Loucy (cell line): ENCODE measurements at regions not wholly inside any gene's neighbourhood (a gene's known extent, or its start where the extent isn't known, plus 50 kb on each side); places are given as distances from the start of the nearest gene placed in this dataset.

ENCODE experiments used
- H2AFZ ChIP-seq: fragments of 200-600 bp; sonication (generic); 2 replicates; pipeline ENCODE4 v1.6.0; 2016; ENCODE audit warnings: antibody characterized with exemption, mild to moderate bottlenecking, low read length, moderate library complexity
- H3F3A ChIP-seq: fragments of 200-600 bp; 2 replicates; pipeline ENCODE4 v1.6.0; 2016; ENCODE audit warnings: antibody characterized with exemption, low read depth, mild to moderate bottlenecking
- H3K27me3 ChIP-seq: fragments of 200-600 bp; sonication (generic); 2 replicates; pipeline ENCODE4 v1.6.1; 2014; ENCODE audit warnings: low read length, mild to moderate bottlenecking; ENCODE audit not compliant: insufficient read depth, poor library complexity, severe bottlenecking
- H3K36me3 ChIP-seq: fragments of 200-600 bp; sonication (generic); 2 replicates; pipeline ENCODE4 v1.6.1; 2016; ENCODE audit warnings: low read length; ENCODE audit not compliant: insufficient read depth
- H3K4me1 ChIP-seq: fragments of 200-600 bp; sonication (generic); 2 replicates; pipeline ENCODE4 v1.5.1; 2014; ENCODE audit warnings: low read length, mild to moderate bottlenecking; ENCODE audit not compliant: insufficient read depth, poor library complexity, severe bottlenecking
- H3K4me2 ChIP-seq: fragments of 200-600 bp; sonication (generic); 2 replicates; pipeline ENCODE4 v1.6.0; 2014; ENCODE audit warnings: antibody characterized with exemption, low read length, low read depth, mild to moderate bottlenecking; ENCODE audit not compliant: poor library complexity, severe bottlenecking
- H3K4me3 ChIP-seq: fragments of 200-600 bp; sonication (generic); 2 replicates; pipeline ENCODE4 v1.5.1; 2014; ENCODE audit warnings: low read length, mild to moderate bottlenecking, mixed read lengths; ENCODE audit not compliant: poor library complexity, severe bottlenecking
- H3K79me2 ChIP-seq: fragments of 200-600 bp; sonication (generic); 2 replicates; pipeline ENCODE4 v1.6.1; 2014; ENCODE audit warnings: low read length; ENCODE audit not compliant: insufficient read depth
- H3K9ac ChIP-seq: fragments of 200-600 bp; sonication (generic); 2 replicates; pipeline ENCODE4 v1.6.0; 2014; ENCODE audit warnings: mild to moderate bottlenecking, low read depth, low read length, moderate library complexity; ENCODE audit not compliant: poor library complexity, severe bottlenecking
- H3K9me2 ChIP-seq: fragments of 200-600 bp; sonication (generic); replicated peaks from 2 replicates; pipeline ENCODE4 v1.6.1; 2016; ENCODE audit warnings: low read depth, low read length, mixed read lengths
- H3K9me3 ChIP-seq: fragments of 200-600 bp; sonication (generic); 2 replicates; pipeline ENCODE4 v1.6.1; 2014; ENCODE audit warnings: mild to moderate bottlenecking, antibody characterized with exemption, low read length, low read depth; ENCODE audit not compliant: insufficient read depth
- H4K20me1 ChIP-seq: fragments of 200-600 bp; sonication (generic); 2 replicates; pipeline ENCODE4 v1.6.0; 2014; ENCODE audit warnings: antibody characterized with exemption, low read length, mild to moderate bottlenecking; ENCODE audit not compliant: insufficient read depth, poor library complexity, severe bottlenecking
- EZH2phosphoT487 ChIP-seq: fragments of 200-600 bp; IDR thresholded peaks from 2 replicates; pipeline ENCODE4 v1.6.1; 2018; ENCODE audit warnings: antibody characterized with exemption, mild to moderate bottlenecking, moderate library complexity, borderline replicate concordance
- TF ChIP-seq, protein P1 (sequence below): fragments of 200-600 bp; sonication (generic); conservative IDR thresholded peaks from 2 replicates; pipeline ENCODE4 v1.5.1; 2014; ENCODE audit warnings: mild to moderate bottlenecking, antibody characterized with exemption, low read length

GRCh38 chr14:53306911-53307310 is 153.8 kb upstream of the DDHD1 start:
- H3K4me3 ChIP-seq: no peak overlapping the region
- no peak overlapping the region for H3K9ac ChIP-seq
- H3F3A ChIP-seq: no peaks in the 10 kb centered on the region
- no peaks in the 10 kb centered on the region for H4K20me1 ChIP-seq
- H3K4me2 ChIP-seq: no peak overlapping the region
- H3K9me2 ChIP-seq: no peaks in the 10 kb centered on the region
- H3K27me3 ChIP-seq: no peaks in the 10 kb centered on the region
- no peaks in the 10 kb centered on the region for H3K36me3 ChIP-seq
- H3K4me1 ChIP-seq: no peaks in the 10 kb centered on the region
- H3K79me2 ChIP-seq: no peaks in the 10 kb centered on the region
- no peaks in the 10 kb centered on the region; the same call in 1 of the 2 replicates for H3K9me3 ChIP-seq
- H2AFZ ChIP-seq: no peak overlapping the region
- TF ChIP-seq, protein P1, sequence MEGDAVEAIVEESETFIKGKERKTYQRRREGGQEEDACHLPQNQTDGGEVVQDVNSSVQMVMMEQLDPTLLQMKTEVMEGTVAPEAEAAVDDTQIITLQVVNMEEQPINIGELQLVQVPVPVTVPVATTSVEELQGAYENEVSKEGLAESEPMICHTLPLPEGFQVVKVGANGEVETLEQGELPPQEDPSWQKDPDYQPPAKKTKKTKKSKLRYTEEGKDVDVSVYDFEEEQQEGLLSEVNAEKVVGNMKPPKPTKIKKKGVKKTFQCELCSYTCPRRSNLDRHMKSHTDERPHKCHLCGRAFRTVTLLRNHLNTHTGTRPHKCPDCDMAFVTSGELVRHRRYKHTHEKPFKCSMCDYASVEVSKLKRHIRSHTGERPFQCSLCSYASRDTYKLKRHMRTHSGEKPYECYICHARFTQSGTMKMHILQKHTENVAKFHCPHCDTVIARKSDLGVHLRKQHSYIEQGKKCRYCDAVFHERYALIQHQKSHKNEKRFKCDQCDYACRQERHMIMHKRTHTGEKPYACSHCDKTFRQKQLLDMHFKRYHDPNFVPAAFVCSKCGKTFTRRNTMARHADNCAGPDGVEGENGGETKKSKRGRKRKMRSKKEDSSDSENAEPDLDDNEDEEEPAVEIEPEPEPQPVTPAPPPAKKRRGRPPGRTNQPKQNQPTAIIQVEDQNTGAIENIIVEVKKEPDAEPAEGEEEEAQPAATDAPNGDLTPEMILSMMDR: no peak
- no peak for TF ChIP-seq EZH2phosphoT487

DNA sequence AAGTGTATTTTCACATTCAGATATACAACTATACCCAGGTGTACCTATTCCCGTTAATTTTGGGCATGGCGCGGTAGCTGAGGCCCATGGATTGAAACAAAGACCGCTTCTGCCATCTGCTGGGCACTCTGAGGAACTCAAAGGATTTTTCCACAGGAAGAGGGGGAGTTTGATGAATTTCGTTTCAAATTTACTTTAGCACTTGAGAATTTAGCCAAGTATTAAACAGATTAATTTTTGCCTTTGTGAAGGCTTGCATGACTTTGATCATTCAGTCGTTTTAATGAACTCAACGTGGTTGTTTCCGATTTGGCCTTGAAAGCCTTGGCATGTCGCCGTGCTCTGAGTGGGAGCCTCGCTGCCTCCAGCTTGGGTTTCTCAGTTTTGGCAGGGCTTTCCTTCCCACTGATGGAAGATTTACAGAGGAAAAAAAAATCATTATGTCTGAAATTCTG is 153.2 kb upstream of the DDHD1 start:
- Histone ChIP-seq H3K27me3 (no peaks in the 10 kb centered on the region), H4K20me1 (no peaks in the 10 kb centered on the region), H3K9me2 (no peaks in the 10 kb centered on the region), H3K4me1 (no peaks in the 10 kb centered on the region), H3K9me3 (no peaks in the 10 kb centered on the region; the same call in 1 of the 2 replicates), H3K4me3 (peak overlapping the region; percentile 22), H2AFZ (no peak overlapping the region), H3K9ac (no peak overlapping the region), H3K4me2 (peak overlapping the region; percentile 21), H3F3A (no peaks in the 10 kb centered on the region), H3K79me2 (no peaks in the 10 kb centered on the region), H3K36me3 (no peaks in the 10 kb centered on the region)
- TF ChIP-seq, protein P1: peak; percentile 92
- TF ChIP-seq EZH2phosphoT487: no peak

DNA sequence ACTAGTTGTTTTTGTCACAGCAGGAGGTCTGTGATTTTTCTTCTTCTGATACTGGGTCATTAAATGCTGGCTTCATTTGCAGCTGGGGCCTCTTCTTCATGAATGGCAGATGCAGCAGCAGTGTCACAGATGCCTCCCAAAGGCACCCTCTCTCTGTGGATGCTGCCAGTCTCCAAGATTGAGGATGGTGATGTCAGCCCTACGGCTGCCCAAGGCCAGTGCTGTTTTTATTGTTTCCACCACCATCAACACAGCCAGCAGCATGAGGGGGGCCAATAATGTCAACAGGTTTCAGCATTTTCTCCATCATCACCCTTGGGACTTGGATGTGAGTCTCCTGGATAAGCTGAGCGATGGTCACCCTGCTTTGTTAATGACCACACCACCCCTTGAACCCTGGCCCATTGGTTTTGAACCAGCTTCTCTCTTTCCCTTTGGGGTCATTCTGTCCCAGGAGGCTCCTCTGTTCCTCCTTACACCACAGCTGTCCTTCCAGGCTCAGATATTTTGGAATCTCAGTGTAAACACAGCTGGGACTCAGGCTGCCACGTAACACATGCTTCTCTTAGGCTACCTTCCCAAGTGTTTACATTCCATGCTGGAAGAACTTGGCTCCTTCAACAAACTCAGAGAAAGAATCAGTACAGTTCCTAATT is 151.7 kb upstream of the DDHD1 start:
- H2AFZ ChIP-seq: no peak overlapping the region
- no peaks in the 10 kb centered on the region for H3K9me3 ChIP-seq
- TF ChIP-seq EZH2phosphoT487: no peak
- TF ChIP-seq, protein P1: no peak
- no peaks in the 10 kb centered on the region for H3K36me3 ChIP-seq
- no peak overlapping the region for H3K4me2 ChIP-seq
- H3K79me2 ChIP-seq: no peaks in the 10 kb centered on the region
- no peaks in the 10 kb centered on the region for H3K4me1 ChIP-seq
- no peaks in the 10 kb centered on the region for H4K20me1 ChIP-seq
- H3F3A ChIP-seq: no peaks in the 10 kb centered on the region
- H3K9me2 ChIP-seq: no peaks in the 10 kb centered on the region
- H3K27me3 ChIP-seq: no peaks in the 10 kb centered on the region
- no peak overlapping the region for H3K4me3 ChIP-seq
- H3K9ac ChIP-seq: no peak overlapping the region
